ENCODE measurements at regions not wholly inside any gene's neighbourhood (a gene's known extent, or its start where the extent isn't known, plus 50 kb on each side); places are given as distances from the start of the nearest gene placed in this dataset.
A peak's percentile ranks its signal among the peaks of the same experiment; 100 is the strongest.
"Not testable (repeated sequence)": the region's sequence is repeated elsewhere in the genome, so short reads cannot be mapped to it uniquely, and the experiment has no call there.

GRCh38 chr11:96842731-96843130, 452.9 kb downstream of the JRKL start:
- intact Hi-C loops (cut with DNase I), result no loop called here
- Histone ChIP-seq H3K27ac (no peak overlapping the region), H3K27me3 (ENCODE audit: low read depth) (no peaks in the 10 kb centered on the region), H3K4me3 (no peak overlapping the region), H3K9me3 (no peaks in the 10 kb centered on the region), H3K4me1 (no peaks in the 10 kb centered on the region), H3K36me3 (no peaks in the 10 kb centered on the region)
- no peak for ATAC-seq
- no peak for TF ChIP-seq CTCF (IDR thresholded peaks at IDR 0.05)
- DNase-seq, result no peak

DNA sequence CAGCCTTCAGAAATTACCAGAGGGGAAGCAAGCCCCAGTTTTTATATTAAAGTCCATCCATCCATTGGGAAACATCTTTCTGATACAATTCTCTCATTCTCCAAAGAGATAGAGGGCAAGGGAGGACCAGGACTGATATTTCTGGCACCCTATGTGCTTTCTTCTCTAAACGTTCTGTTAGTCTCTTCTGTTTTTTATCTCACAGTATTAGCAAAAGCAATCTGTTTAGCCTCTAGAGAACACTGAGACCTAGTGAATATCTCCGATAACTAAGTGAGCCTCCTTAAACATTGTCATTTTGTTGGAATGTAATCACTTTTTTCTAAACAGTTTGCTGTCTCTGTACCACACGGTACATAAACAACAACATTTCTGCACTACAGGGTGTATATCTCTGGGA, 464.6 kb downstream of the JRKL start:
- Histone ChIP-seq H3K27ac (no peak overlapping the region), H3K4me1 (no peaks in the 10 kb centered on the region)

GRCh38 chr11:96861722-96862121, 471.9 kb downstream of the JRKL start:
- DNase-seq; H3K27ac ChIP-seq; H3K27me3 ChIP-seq (ENCODE audit: low read depth); H3K4me3 ChIP-seq; H3K36me3 ChIP-seq; H3K9me3 ChIP-seq; ATAC-seq; intact Hi-C loops (cut with DNase I); H3K4me1 ChIP-seq: not testable (repeated sequence)

More for the DNA sequence above, 464.6 kb downstream of the JRKL start:
- intact Hi-C loops (cut with DNase I), result no loop called here
- Histone ChIP-seq H3K9me3 (no peaks in the 10 kb centered on the region), H3K36me3 (no peaks in the 10 kb centered on the region), H3K27me3 (ENCODE audit: low read depth) (no peaks in the 10 kb centered on the region), H3K4me3 (no peak overlapping the region)
- DNase-seq, result no peak
- no peak for ATAC-seq
- TF ChIP-seq CTCF (IDR thresholded peaks at IDR 0.05), result no peak

DNA sequence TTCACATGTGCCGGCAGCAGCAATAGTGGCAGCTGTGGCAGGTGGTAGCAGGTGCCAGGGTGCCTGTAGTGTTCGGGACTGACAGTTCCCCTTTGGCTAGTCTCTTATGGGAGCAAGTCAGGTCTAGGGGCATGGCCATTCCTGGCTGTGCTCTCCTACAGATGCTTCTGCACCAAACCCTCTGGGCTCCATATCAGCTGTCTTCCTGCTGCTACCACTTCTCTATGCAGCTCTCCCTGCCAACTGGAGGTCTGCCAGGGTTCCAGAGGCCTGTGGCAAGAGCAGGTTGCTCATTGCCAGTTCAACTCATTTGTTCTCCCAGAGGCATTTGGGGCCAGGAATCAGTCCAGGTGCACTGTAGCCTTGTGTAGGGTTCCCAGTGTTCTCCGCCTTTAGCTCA, 473.7 kb downstream of the JRKL start:
- H3K9me3 ChIP-seq, result no peaks in the 10 kb centered on the region
- intact Hi-C loops (cut with DNase I), result no loop called here
- H3K4me1 ChIP-seq, result no peaks in the 10 kb centered on the region
- no peaks in the 10 kb centered on the region for H3K36me3 ChIP-seq
- no peaks in the 10 kb centered on the region for H3K27me3 ChIP-seq (ENCODE audit: low read depth)
- H3K27ac ChIP-seq, result no peak overlapping the region
- no peak overlapping the region for H3K4me3 ChIP-seq
- DNase-seq, result no peak
- TF ChIP-seq CTCF (IDR thresholded peaks at IDR 0.05), result no peak
- peak in 1 of 2 donors; percentile 27 for ATAC-seq

- Histone ChIP-seq H3K27me3 (ENCODE audit: low read depth) (no peaks in the 10 kb centered on the region), H3K9me3 (no peaks in the 10 kb centered on the region), H3K27ac (no peak overlapping the region), H3K4me1 (no peaks in the 10 kb centered on the region), H3K36me3 (no peaks in the 10 kb centered on the region), H3K4me3 (no peak overlapping the region)
- ATAC-seq, result no peak
- no peak for TF ChIP-seq CTCF (IDR thresholded peaks at IDR 0.05)
- no peak for DNase-seq
- intact Hi-C loops (cut with DNase I), result no loop called here
Observed at GRCh38 chr11:96865020-96865419, 475.2 kb downstream of the JRKL start.

- peak; percentile 12 to 66 for ATAC-seq
- Histone ChIP-seq H3K9me3 (no peaks in the 10 kb centered on the region), H3K36me3 (no peaks in the 10 kb centered on the region), H3K27ac (no peak overlapping the region), H3K27me3 (ENCODE audit: low read depth) (no peaks in the 10 kb centered on the region), H3K4me1 (no peaks in the 10 kb centered on the region), H3K4me3 (no peak overlapping the region)
- intact Hi-C loops (cut with DNase I), result no loop called here
- DNase-seq, result no peak
- TF ChIP-seq CTCF (IDR thresholded peaks at IDR 0.05), result no peak
Observed at GRCh38 chr11:96869207-96869606, 479.4 kb downstream of the JRKL start.
